Activated CD4-positive, alpha-beta memory T cell treated with anti-CD3 and anti-CD28 coated beads, Interleukin-2, amount 10 ng/mL, durations not matched to agents 7 days and 5 days (primary cell): ENCODE measurements at regions not wholly inside any gene's neighbourhood (a gene's known extent, or its start where the extent isn't known, plus 50 kb on each side); places are given as distances from the start of the nearest gene placed in this dataset.
"Not testable (repeated sequence)": the region's sequence is repeated elsewhere in the genome, so short reads cannot be mapped to it uniquely, and the experiment has no call there.

Experiments used
- CTCF ChIA-PET: fragments of 350-600 bp; sonication (Branson Sonifier 250); formaldehyde crosslinking; loops from one replicate; lab custom pipeline; 2021; ENCODE audit warnings: antibody characterized with exemption, inconsistent platforms; lab: Charles Lee
- POLR2A ChIA-PET: fragments of 350-600 bp; sonication (Branson Sonifier 250); formaldehyde crosslinking; loops from one replicate; lab custom pipeline; 2021; ENCODE audit warnings: antibody characterized with exemption; lab: Charles Lee
- DNase-seq: peaks from one replicate; pipeline ENCODE4 v3.0.0-alpha.2; 2020
- H3K27ac Mint-ChIP-seq: one replicate; pipeline ENCODE4 v1.8.0; 2021; ENCODE audit warnings: mild to moderate bottlenecking, mixed read lengths
- H3K27me3 Mint-ChIP-seq: one replicate; pipeline ENCODE4 v1.8.0; 2021; ENCODE audit warnings: mixed read lengths
- H3K36me3 Mint-ChIP-seq: one replicate; pipeline ENCODE4 v1.8.0; 2021; ENCODE audit warnings: low read depth, mixed read lengths
- H3K4me1 Mint-ChIP-seq: one replicate; pipeline ENCODE4 v1.8.0; 2021; ENCODE audit warnings: mixed read lengths
- H3K4me3 Mint-ChIP-seq: one replicate; pipeline ENCODE4 v1.8.0; 2021; ENCODE audit warnings: mild to moderate bottlenecking, mixed read lengths
- H3K9me3 Mint-ChIP-seq: one replicate; pipeline ENCODE4 v1.8.0; 2021; ENCODE audit warnings: mixed read lengths

DNA sequence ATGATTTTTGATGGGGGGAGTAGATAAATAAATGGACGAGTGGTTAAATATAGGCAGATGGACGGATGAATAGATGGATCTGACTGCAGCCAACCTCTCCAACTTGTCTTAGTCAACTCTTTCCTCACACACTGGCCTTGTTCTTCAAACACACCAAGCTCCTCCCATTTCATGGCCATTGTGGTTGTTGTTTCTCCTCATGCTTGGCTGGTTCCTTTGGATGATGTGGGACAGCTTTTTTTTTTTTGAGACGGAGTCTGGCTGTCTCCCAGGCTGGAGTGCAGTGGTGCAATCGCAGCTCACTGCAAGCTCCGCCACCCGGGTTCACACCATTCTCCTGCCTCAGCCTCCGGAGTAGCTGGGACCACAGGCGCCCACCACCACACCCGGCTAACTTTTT, 155.2 kb downstream of the ZNF281 start:
- not testable (repeated sequence) for H3K9me3 Mint-ChIP-seq, DNase-seq, H3K36me3 Mint-ChIP-seq, H3K4me3 Mint-ChIP-seq, H3K27ac Mint-ChIP-seq
- POLR2A ChIA-PET = interaction anchor here (0.8 kb wide), 1 partner anchor 100 kb away, joined by 3 read pairs; no protein-coding TSS in a partner anchor
- CTCF ChIA-PET = interaction anchor here (0.6 to 0.7 kb wide), 2 partner anchors 22 to 47 kb away, joined by 3 to 4 read pairs; no protein-coding TSS in a partner anchor
- Mint-ChIP-seq H3K4me1 (peaks cover 20% of the 10 kb centered on the region), H3K27me3 (peaks cover 36% of the 10 kb centered on the region)

DNA sequence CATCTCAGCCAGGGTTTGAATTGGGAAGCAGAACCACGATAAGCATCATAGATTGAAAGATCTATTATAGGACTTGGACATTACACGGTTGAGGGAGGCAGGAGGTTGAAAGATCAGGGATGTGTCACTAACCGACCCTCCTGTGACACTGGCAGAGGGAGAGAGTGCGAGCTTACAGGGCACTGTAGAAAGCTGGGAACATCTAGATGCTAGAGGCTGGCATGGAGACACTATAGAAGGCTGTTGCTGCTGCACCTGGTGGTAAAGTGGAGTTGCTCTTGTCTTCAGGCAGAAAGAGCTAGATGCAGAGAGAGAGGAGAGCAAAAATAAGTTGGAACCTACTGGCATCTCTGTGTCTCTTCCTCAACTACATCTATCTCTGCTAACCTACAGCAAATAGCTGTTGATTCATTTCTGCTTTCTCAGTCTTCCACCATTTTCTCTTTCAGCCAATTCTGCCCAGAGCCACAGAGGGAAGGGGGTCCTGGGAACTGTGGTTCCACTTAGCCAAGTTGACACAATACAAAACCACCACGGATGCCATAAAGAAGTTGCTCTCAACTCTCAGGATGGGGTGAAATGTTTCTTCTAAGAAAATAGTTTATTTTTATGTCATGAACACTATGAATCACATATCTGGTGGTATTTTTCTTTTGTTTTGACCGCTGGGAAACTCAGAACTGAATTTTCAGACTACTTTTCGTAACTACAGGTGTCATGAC, 155.9 kb downstream of the ZNF281 start:
- no peaks in the 10 kb centered on the region for H3K9me3 Mint-ChIP-seq
- POLR2A ChIA-PET = no interaction called here
- no peak overlapping the region for H3K4me3 Mint-ChIP-seq
- CTCF ChIA-PET = interaction anchor here (0.6 kb wide), 2 partner anchors 23 to 62 kb away, joined by 3 to 5 read pairs; no protein-coding TSS in a partner anchor
- H3K4me1 Mint-ChIP-seq = peaks cover 20% of the 10 kb centered on the region
- peak; percentile 39 for DNase-seq
- no peak overlapping the region for H3K27ac Mint-ChIP-seq
- no peaks in the 10 kb centered on the region for H3K36me3 Mint-ChIP-seq
- peaks cover 32% of the 10 kb centered on the region for H3K27me3 Mint-ChIP-seq

DNA sequence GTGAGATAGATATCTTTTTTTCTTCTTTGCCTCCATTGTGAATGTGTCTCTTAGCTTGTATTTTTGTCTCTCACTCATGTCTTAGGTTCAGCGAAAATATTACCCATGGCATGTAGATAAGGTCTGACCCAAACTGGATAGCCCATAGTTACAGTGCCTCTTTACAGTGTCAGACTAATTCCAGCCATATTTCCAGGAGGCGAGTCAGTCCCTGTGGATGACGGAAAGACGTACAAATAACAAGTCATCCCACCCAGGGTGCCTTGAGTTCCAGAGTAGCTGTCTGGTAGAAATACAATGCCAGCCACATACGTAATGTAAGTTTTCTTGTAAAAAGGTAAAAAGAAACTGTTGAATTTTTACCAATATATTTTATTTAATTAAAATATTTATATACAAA, 157.3 kb downstream of the ZNF281 start:
- H3K36me3 Mint-ChIP-seq = no peaks in the 10 kb centered on the region
- H3K4me1 Mint-ChIP-seq = peaks cover 20% of the 10 kb centered on the region
- POLR2A ChIA-PET = interaction anchor here (0.9 kb wide), 1 partner anchor 26 kb away, joined by 6 read pairs; no protein-coding TSS in a partner anchor
- H3K9me3 Mint-ChIP-seq = no peaks in the 10 kb centered on the region
- CTCF ChIA-PET = no interaction called here
- no peak overlapping the region for H3K27ac Mint-ChIP-seq
- no peak overlapping the region for H3K4me3 Mint-ChIP-seq
- no peak for DNase-seq
- peaks cover 39% of the 10 kb centered on the region for H3K27me3 Mint-ChIP-seq

DNA sequence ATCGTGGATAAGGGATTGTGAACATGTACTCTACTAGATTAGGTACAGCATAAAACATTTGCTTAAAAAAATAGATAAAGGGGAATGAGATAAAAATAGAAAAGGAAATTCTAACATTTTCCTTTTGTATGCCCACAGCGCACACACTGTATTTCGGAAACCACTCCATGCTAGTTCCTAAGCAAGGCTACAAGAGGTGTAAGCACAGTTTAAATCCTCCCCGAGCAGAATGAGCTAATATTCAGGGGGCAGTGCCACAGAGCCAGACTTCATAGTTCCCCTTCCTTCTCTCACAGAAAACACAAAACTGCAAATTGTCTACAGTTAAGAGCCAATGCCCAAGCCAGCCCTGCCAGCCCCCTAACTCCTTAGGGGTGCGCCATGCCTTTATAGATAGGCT, 159.4 kb downstream of the ZNF281 start:
- H3K4me1 Mint-ChIP-seq = peaks cover 19% of the 10 kb centered on the region
- DNase-seq = no peak
- H3K9me3 Mint-ChIP-seq = no peaks in the 10 kb centered on the region
- peaks cover 41% of the 10 kb centered on the region for H3K27me3 Mint-ChIP-seq
- H3K36me3 Mint-ChIP-seq = no peaks in the 10 kb centered on the region
- POLR2A ChIA-PET = no interaction called here
- H3K27ac Mint-ChIP-seq = no peak overlapping the region
- H3K4me3 Mint-ChIP-seq = no peak overlapping the region
- CTCF ChIA-PET = no interaction called here

DNA sequence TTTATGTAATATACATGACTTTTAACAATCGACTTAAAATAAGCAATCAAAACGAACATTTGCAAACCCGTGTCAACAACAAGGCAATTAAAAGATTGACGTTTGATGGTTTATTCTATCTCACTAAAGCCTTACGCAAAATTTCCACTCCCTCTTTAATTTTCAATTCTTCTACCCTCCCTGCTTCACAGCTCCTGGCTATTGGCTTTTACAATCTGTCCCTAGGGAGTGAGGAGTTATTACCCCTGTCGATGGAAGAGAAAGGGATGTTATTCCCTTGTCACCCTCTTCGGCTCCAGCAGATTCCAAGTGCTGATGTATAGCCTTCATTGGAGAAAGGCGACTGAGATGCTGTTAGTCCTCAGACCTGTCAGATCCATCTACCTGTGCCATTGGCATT, 161.3 kb downstream of the ZNF281 start:
- CTCF ChIA-PET = no interaction called here
- no peak overlapping the region for H3K27ac Mint-ChIP-seq
- H3K27me3 Mint-ChIP-seq = peaks cover 49% of the 10 kb centered on the region

DNA sequence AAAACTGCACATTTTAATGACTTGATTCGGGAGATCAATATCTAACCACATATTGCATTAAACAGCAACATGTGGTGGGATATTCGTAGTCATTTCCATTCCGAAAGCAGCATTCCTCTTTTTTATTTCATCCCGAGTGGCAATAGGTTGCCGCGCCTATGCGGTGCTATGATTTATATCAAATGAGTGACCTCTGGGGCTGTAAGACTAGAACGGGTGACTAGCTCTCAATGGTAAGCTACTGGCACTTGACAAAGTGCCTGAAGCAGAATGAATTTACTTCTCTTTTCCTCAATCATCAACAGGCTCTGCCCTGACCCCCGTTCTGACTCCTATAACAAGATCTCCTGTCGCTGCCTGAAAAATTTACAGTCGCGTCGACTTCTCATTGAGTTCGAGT, 162.3 kb downstream of the ZNF281 start:
- ChIA-PET POLR2A (no interaction called here), CTCF (no interaction called here)
- Mint-ChIP-seq H3K4me1 (no peaks in the 10 kb centered on the region), H3K27ac (no peak overlapping the region), H3K36me3 (no peaks in the 10 kb centered on the region), H3K9me3 (no peaks in the 10 kb centered on the region), H3K4me3 (no peak overlapping the region), H3K27me3 (peaks cover 55% of the 10 kb centered on the region)
- DNase-seq = no peak

More for the DNA sequence above, 161.3 kb downstream of the ZNF281 start:
- Mint-ChIP-seq H3K36me3 (no peaks in the 10 kb centered on the region), H3K4me1 (peaks cover 1% of the 10 kb centered on the region), H3K4me3 (no peak overlapping the region), H3K9me3 (no peaks in the 10 kb centered on the region)
- POLR2A ChIA-PET = no interaction called here
- no peak for DNase-seq

DNA sequence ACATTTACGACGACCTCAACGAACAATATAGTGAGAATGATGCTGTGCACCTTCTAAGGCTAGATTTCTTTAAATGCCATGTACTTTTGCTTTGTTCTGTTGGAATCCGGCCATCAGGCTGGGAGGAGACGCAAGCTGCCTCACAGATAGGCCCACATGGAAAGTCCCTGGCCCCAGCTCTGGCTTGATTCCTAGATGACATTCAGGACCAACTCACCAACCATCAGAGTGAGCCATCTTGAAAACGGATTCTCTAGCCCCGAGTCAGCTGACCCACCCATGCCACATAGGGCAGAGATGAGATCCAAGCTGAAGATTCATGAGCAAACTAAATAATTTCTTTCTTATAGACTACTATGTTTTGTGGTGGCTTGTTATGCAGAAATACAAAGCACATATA, 164.4 kb downstream of the ZNF281 start:
- Mint-ChIP-seq H3K27ac (no peak overlapping the region), H3K4me3 (no peak overlapping the region), H3K36me3 (no peaks in the 10 kb centered on the region), H3K4me1 (peaks cover 5% of the 10 kb centered on the region), H3K27me3 (peaks cover 46% of the 10 kb centered on the region), H3K9me3 (no peaks in the 10 kb centered on the region)
- ChIA-PET CTCF (no interaction called here), POLR2A (no interaction called here)
- DNase-seq = no peak

DNA sequence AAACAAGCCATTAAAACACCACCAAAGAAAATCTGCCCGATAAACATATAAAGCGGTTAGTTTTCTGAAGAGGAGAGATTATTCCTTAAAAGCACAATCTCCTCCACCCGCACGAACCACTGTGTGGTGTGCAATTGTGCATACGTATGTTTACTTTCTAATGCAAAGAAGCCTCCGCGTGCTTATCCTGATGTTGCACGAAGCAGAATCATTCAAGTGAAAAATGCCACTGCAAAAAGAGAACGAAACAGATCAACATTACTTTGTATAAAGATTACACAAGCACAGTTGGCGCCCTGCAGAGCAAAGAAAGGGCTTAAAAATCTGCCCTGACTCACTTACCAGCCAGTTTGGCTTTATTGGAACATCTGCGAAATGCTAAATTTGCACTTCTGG, 166.8 kb downstream of the ZNF281 start:
- H3K4me3 Mint-ChIP-seq = no peak overlapping the region
- no peak for DNase-seq
- CTCF ChIA-PET = no interaction called here
- H3K9me3 Mint-ChIP-seq = no peaks in the 10 kb centered on the region
- H3K36me3 Mint-ChIP-seq = no peaks in the 10 kb centered on the region
- no peak overlapping the region for H3K27ac Mint-ChIP-seq
- H3K27me3 Mint-ChIP-seq = peaks cover 36% of the 10 kb centered on the region
- peaks cover 5% of the 10 kb centered on the region for H3K4me1 Mint-ChIP-seq
- POLR2A ChIA-PET = no interaction called here

DNA sequence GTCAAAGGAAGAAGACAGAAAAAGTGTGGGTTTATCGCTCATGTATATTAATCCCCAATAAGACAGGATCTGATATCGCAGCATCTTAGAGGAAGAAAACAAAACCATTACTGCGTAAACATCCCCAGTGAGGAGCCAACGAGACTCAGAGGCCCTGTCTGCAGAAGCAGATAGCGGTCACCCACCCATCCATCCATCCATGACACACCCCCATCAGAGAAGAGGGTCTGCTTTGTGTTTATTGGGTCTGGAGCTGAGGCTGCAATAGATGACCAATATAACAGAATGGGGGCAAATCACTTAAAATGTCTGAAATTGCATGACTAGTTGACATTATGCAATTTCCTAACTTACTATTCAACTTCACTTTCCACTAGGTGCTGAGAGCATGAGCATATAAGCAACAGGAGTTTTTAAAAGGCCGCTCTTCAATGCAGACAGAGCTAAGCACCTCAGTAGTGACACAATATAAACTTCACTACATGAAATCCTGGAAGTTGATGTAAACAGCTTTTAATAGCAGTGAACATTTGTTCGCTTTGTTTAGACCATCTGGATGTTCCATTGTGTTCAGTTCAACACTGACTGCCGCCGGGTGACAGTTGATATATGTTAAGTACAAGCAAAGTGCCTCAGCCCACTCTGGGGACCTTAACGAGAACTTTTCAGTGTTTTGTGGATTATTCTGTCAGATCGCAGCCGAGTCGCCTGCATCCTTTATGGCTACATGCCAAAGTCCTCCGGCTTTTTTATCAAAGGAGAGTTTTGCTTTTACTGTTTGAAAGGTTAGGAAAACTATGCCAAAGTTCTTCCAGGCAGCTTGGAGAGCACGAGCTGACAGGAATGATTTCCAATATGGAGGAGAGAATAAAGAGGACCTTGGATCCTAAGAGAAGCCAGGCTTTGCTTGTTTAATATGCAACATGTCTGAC, 167.5 kb downstream of the ZNF281 start:
- Mint-ChIP-seq H3K36me3 (no peaks in the 10 kb centered on the region), H3K4me1 (peaks cover 5% of the 10 kb centered on the region), H3K9me3 (no peaks in the 10 kb centered on the region), H3K27me3 (peaks cover 30% of the 10 kb centered on the region), H3K27ac (no peak overlapping the region), H3K4me3 (no peak overlapping the region)
- ChIA-PET POLR2A (no interaction called here), CTCF (no interaction called here)
- no peak for DNase-seq

DNA sequence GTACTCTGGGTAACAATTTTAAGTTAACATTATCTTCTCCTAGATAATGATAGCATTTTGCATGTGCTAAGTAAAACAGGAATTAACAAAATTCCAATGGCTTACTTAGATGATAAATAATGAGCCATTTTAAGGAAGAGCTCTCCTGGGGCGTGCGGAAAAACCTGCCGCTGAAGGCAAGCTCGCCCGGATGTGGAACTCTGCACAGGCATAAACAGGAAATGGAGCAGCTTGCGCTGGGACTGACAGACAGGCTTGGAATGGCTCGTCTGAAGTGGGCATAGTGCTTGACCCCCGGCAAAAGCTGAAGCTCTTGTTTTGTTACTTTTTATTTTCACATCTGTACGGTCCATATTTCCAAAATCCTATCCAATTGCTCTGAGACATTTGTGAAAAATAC, 169.2 kb downstream of the ZNF281 start:
- H3K4me1 Mint-ChIP-seq = peaks cover 5% of the 10 kb centered on the region
- H3K4me3 Mint-ChIP-seq = no peak overlapping the region
- no peaks in the 10 kb centered on the region for H3K9me3 Mint-ChIP-seq
- POLR2A ChIA-PET = no interaction called here
- peaks cover 34% of the 10 kb centered on the region for H3K27me3 Mint-ChIP-seq
- no peak overlapping the region for H3K27ac Mint-ChIP-seq
- no peaks in the 10 kb centered on the region for H3K36me3 Mint-ChIP-seq
- DNase-seq = no peak
- CTCF ChIA-PET = interaction anchor here (1.0 to 1.5 kb wide), 2 partner anchors 14 to 18 kb away, joined by 3 to 5 read pairs; no protein-coding TSS in a partner anchor

DNA sequence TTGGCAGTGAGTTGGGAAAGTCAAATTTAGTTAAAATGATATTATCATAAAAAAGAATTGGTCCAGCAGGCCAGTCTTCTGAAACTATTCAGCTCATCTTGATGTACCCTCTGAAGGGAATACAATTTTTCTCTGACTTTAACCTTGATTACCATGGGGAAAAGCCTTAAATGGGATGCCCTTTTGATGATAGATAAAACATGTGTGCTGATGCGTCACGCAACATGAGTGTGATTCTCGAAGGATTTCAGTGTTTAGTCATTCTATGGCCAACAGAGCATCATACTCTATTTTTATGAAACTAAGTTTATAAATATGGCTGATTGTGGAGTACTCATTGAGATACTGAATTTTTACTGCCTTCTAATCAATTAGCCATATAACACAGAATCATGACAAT, 171.5 kb downstream of the ZNF281 start:
- ChIA-PET CTCF (no interaction called here), POLR2A (no interaction called here)
- Mint-ChIP-seq H3K36me3 (no peaks in the 10 kb centered on the region), H3K4me3 (no peak overlapping the region), H3K9me3 (no peaks in the 10 kb centered on the region), H3K27ac (no peak overlapping the region), H3K4me1 (peaks cover 5% of the 10 kb centered on the region), H3K27me3 (peaks cover 31% of the 10 kb centered on the region)
- DNase-seq = no peak

DNA sequence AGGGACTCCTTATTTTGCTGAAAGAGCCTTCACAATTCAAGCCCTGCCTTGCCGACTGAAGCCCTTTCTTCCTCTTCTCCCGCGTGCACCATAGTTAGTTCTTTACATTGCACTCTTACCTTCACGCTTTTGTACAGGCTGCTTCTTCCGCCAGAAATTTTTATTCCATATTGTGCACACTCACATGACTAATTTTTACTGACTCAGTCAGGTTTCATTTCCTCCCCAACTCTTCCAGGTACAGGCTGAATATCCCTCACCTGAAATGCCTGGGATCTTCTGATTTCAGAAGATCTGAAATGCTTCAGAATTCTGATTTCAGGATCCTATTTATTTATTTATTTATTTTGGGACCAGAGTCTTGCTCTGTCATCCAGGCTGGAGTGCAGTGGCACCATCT, 172.8 kb downstream of the ZNF281 start:
- no peak for DNase-seq
- POLR2A ChIA-PET = no interaction called here

DNA sequence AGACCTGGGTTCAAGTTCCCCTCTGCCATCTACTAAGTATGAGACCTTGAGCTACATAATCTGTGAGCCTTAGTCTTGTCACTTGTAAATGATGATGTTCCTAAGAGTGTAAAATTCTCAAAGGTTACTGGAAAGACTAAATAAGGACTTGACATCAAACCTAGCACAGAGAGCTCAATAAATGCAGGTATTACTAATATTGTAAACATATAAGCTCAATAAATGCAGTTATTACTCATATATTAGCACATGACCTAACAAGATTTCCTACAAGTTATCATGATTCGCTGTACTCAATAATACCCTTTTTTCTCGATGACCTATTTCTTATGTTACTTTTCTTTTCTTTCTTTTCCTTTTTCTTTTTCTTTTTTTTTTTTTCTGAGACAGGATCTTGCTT, 174.9 kb downstream of the ZNF281 start:
- Mint-ChIP-seq H3K9me3 (no peaks in the 10 kb centered on the region), H3K27me3 (peaks cover 26% of the 10 kb centered on the region), H3K4me3 (no peak overlapping the region), H3K27ac (no peak overlapping the region), H3K4me1 (no peaks in the 10 kb centered on the region), H3K36me3 (no peaks in the 10 kb centered on the region)
- CTCF ChIA-PET = no interaction called here
- no peak for DNase-seq
- POLR2A ChIA-PET = no interaction called here

More for the DNA sequence above, 172.8 kb downstream of the ZNF281 start:
- no peak overlapping the region for H3K27ac Mint-ChIP-seq
- H3K4me1 Mint-ChIP-seq = peaks cover 5% of the 10 kb centered on the region
- peaks cover 25% of the 10 kb centered on the region for H3K27me3 Mint-ChIP-seq
- CTCF ChIA-PET = interaction anchor here (0.6 kb wide), 1 partner anchor 357 kb away, joined by 6 read pairs; no protein-coding TSS in a partner anchor
- no peaks in the 10 kb centered on the region for H3K9me3 Mint-ChIP-seq
- no peak overlapping the region for H3K4me3 Mint-ChIP-seq
- no peaks in the 10 kb centered on the region for H3K36me3 Mint-ChIP-seq
